Thymus (tissue), 11 donors: ENCODE measurements at regions not wholly inside any gene's neighbourhood (a gene's known extent, or its start where the extent isn't known, plus 50 kb on each side); places are given as distances from the start of the nearest gene placed in this dataset.

Source experiments
- DNase-seq, 9 donors: peaks; one replicate each; pipeline ENCODE4 v3.0.0-alpha.2; 2013; ENCODE audit warnings: low spot score in 9 of 9, low read depth in 6 of 9, missing footprints in 1 of 9
- H3K27ac ChIP-seq, 2 donors: one replicate each; pipeline ENCODE4 v1.5.1; 2013; ENCODE audit warnings: control low read depth in 1 of 2, low read depth in 1 of 2, low read length in 1 of 2, mild to moderate bottlenecking in 1 of 2, moderate library complexity in 1 of 2
- H3K27me3 ChIP-seq, 2 donors: one replicate each; pipeline ENCODE4 v1.5.1; 2013; ENCODE audit warnings: low read length in 1 of 2; ENCODE audit not compliant: control insufficient read depth in 2 of 2, insufficient read depth in 1 of 2
- H3K36me3 ChIP-seq, 2 donors: one replicate each; pipeline ENCODE4 v1.5.1; 2013; ENCODE audit warnings: low read length in 1 of 2, mild to moderate bottlenecking in 1 of 2, moderate library complexity in 1 of 2; ENCODE audit not compliant: control insufficient read depth in 2 of 2, insufficient read depth in 2 of 2
- H3K4me1 ChIP-seq, 2 donors: one replicate each; pipeline ENCODE4 v1.5.1; 2013; ENCODE audit warnings: low read length in 2 of 2; ENCODE audit not compliant: control insufficient read depth in 2 of 2, insufficient read depth in 2 of 2
- H3K4me3 ChIP-seq, 2 donors: one replicate each; pipeline ENCODE4 v1.5.1; 2013; ENCODE audit warnings: low read length in 2 of 2, control low read depth in 1 of 2, mild to moderate bottlenecking in 1 of 2
- H3K9me3 ChIP-seq, 2 donors: one replicate each; pipeline ENCODE4 v1.5.1; 2013; ENCODE audit warnings: low read length in 1 of 2, mild to moderate bottlenecking in 1 of 2; ENCODE audit not compliant: control insufficient read depth in 2 of 2, insufficient read depth in 1 of 2
- WGBS: extraction: QIAGEN DNeasy Blood & Tissue Kit; methylation state at CpG from one replicate; pipeline ENCODE4 v1.1.7; 2013; 5-methylcytosine and 5-hydroxymethylcytosine counted together
- donor health status: healthy.

- Histone ChIP-seq H3K27ac (no peak overlapping the region), H3K36me3 (no peaks in the 10 kb centered on the region), H3K9me3 (no peaks in the 10 kb centered on the region), H3K27me3 (no peaks in the 10 kb centered on the region), H3K4me1 (no peaks in the 10 kb centered on the region), H3K4me3 (no peak overlapping the region)
- 88% methylated on average over 9 of the region's 9 CpGs for WGBS
- DNase-seq: no peak
These were observed 125.3 kb downstream of the TSHZ3 start for GRCh38 chr19:31223740-31224534.

- H3K36me3 ChIP-seq: no peaks in the 10 kb centered on the region
- 66% methylated on average over 2 of the region's 2 CpGs for WGBS
- H3K9me3 ChIP-seq: no peaks in the 10 kb centered on the region
- peak in 3 of 9 donors; percentile 4 to 39 (median 11) for DNase-seq
- no peaks in the 10 kb centered on the region for H3K4me1 ChIP-seq
- H3K27me3 ChIP-seq: no peaks in the 10 kb centered on the region
- no peak overlapping the region for H3K27ac ChIP-seq
- no peak overlapping the region for H3K4me3 ChIP-seq
These were observed 128.7 kb downstream of the TSHZ3 start for GRCh38 chr19:31220540-31220939.

- WGBS: 95% methylated on average over 2 of the region's 2 CpGs
- Histone ChIP-seq H3K9me3 (no peaks in the 10 kb centered on the region), H3K4me1 (peaks cover 0 to 4% of the 10 kb centered on the region in 2 donors), H3K27ac (no peak overlapping the region), H3K27me3 (no peaks in the 10 kb centered on the region), H3K4me3 (no peak overlapping the region), H3K36me3 (no peaks in the 10 kb centered on the region)
- no peak for DNase-seq
These were observed 134.2 kb downstream of the TSHZ3 start for GRCh38 chr19:31214997-31215396.

- no peak overlapping the region for H3K4me3 ChIP-seq
- 4% methylated on average over 9 of the region's 9 CpGs for WGBS
- no peaks in the 10 kb centered on the region for H3K9me3 ChIP-seq
- peak overlapping the region in 1 of 2 donors; percentile 49 for H3K27ac ChIP-seq
- H3K4me1 ChIP-seq: peaks cover 0 to 4% of the 10 kb centered on the region in 2 donors
- H3K36me3 ChIP-seq: no peaks in the 10 kb centered on the region
- no peaks in the 10 kb centered on the region for H3K27me3 ChIP-seq
- peak in 8 of 9 donors; percentile 19 to 80 (median 42) for DNase-seq
These were observed 135.2 kb downstream of the TSHZ3 start for GRCh38 chr19:31214086-31214485.

- no peaks in the 10 kb centered on the region for H3K27me3 ChIP-seq
- 91% methylated on average over 3 of the region's 3 CpGs for WGBS
- no peak overlapping the region for H3K4me3 ChIP-seq
- H3K27ac ChIP-seq: no peak overlapping the region
- H3K9me3 ChIP-seq: no peaks in the 10 kb centered on the region
- peaks cover 0 to 4% of the 10 kb centered on the region in 2 donors for H3K4me1 ChIP-seq
- H3K36me3 ChIP-seq: no peaks in the 10 kb centered on the region
- no peak for DNase-seq
These were observed 138.1 kb downstream of the TSHZ3 start for GRCh38 chr19:31211088-31211487.

- Histone ChIP-seq H3K4me1 (no peaks in the 10 kb centered on the region), H3K9me3 (no peaks in the 10 kb centered on the region), H3K27ac (no peak overlapping the region), H3K36me3 (no peaks in the 10 kb centered on the region), H3K27me3 (no peaks in the 10 kb centered on the region), H3K4me3 (no peak overlapping the region)
- DNase-seq: no peak
- 94% methylated on average over 2 of the region's 2 CpGs for WGBS
These were observed 143.2 kb downstream of the TSHZ3 start for GRCh38 chr19:31205887-31206518.

- Histone ChIP-seq H3K9me3 (no peaks in the 10 kb centered on the region), H3K27ac (no peak overlapping the region), H3K36me3 (no peaks in the 10 kb centered on the region), H3K4me3 (no peak overlapping the region), H3K4me1 (no peaks in the 10 kb centered on the region), H3K27me3 (no peaks in the 10 kb centered on the region)
- WGBS: 84% methylated on average over 1 of the region's 1 CpG
- DNase-seq: no peak
These were observed 145.1 kb downstream of the TSHZ3 start for GRCh38 chr19:31204115-31204514.

- no peaks in the 10 kb centered on the region for H3K9me3 ChIP-seq
- no peak overlapping the region for H3K4me3 ChIP-seq
- DNase-seq: no peak
- WGBS: 92% methylated on average over 2 of the region's 2 CpGs
- H3K27ac ChIP-seq: no peak overlapping the region
- H3K27me3 ChIP-seq: no peaks in the 10 kb centered on the region
- H3K36me3 ChIP-seq: no peaks in the 10 kb centered on the region
- no peaks in the 10 kb centered on the region for H3K4me1 ChIP-seq
These were observed 164.0 kb downstream of the TSHZ3 start for GRCh38 chr19:31185261-31185660.

GRCh38 chr19:31181535-31181934, 167.7 kb downstream of the TSHZ3 start:
- Histone ChIP-seq H3K4me1 (no peaks in the 10 kb centered on the region), H3K4me3 (no peak overlapping the region), H3K9me3 (no peaks in the 10 kb centered on the region), H3K27ac (no peak overlapping the region), H3K27me3 (no peaks in the 10 kb centered on the region), H3K36me3 (no peaks in the 10 kb centered on the region)
- DNase-seq: no peak
- 81% methylated on average over 2 of the region's 2 CpGs for WGBS
